ENCODE measurements at regions not wholly inside any gene's neighbourhood (a gene's known extent, or its start where the extent isn't known, plus 50 kb on each side); places are given as distances from the start of the nearest gene placed in this dataset.

- no peaks in the 10 kb centered on the region for H3K9me3 ChIP-seq (ENCODE audit: control insufficient read depth, insufficient read depth, low read length)
- no peaks in the 10 kb centered on the region for H3K9me2 ChIP-seq (replicated peaks; ENCODE audit: control insufficient read depth, low read length)
- no peak overlapping the region for H3K27ac ChIP-seq (ENCODE audit: low read depth, low read length)
- H3K4me1 ChIP-seq (ENCODE audit: control insufficient read depth, low read length) = no peaks in the 10 kb centered on the region
- H3K4me3 ChIP-seq (ENCODE audit: low read length) = no peak overlapping the region
- H3K36me3 ChIP-seq (ENCODE audit: control insufficient read depth, low read length) = no peaks in the 10 kb centered on the region
- no peaks in the 10 kb centered on the region for H3F3A ChIP-seq (ENCODE audit: control insufficient read depth, insufficient read depth)
- H3K4me2 ChIP-seq (ENCODE audit: low read length) = no peak overlapping the region
- H3K79me2 ChIP-seq (ENCODE audit: control insufficient read depth, low read length) = no peaks in the 10 kb centered on the region
- TF ChIP-seq CTCF (IDR thresholded peaks at IDR 0.05; ENCODE audit: low read depth, low read length, poor library complexity, severe bottlenecking) (no peak), EZH2phosphoT487 (IDR thresholded peaks at IDR 0.05; ENCODE audit: borderline replicate concordance, low read length) (no peak)
- H3K27me3 ChIP-seq (ENCODE audit: control insufficient read depth, low read length) = no peaks in the 10 kb centered on the region
- no peaks in the 10 kb centered on the region for H4K20me1 ChIP-seq (ENCODE audit: control insufficient read depth, insufficient read depth, low read depth, low read length)
Measured at GRCh38 chr13:65133094-65133493, 2097.0 kb downstream of the PCDH9 start.

- Histone ChIP-seq H3F3A (ENCODE audit: control insufficient read depth, insufficient read depth) (no peaks in the 10 kb centered on the region), H3K27me3 (ENCODE audit: control insufficient read depth, low read length) (no peaks in the 10 kb centered on the region), H3K4me2 (ENCODE audit: low read length) (no peak overlapping the region), H3K9me2 (replicated peaks; ENCODE audit: control insufficient read depth, low read length) (no peaks in the 10 kb centered on the region), H3K27ac (ENCODE audit: low read depth, low read length) (no peak overlapping the region), H4K20me1 (ENCODE audit: control insufficient read depth, insufficient read depth, low read depth, low read length) (no peaks in the 10 kb centered on the region), H3K36me3 (ENCODE audit: control insufficient read depth, low read length) (no peaks in the 10 kb centered on the region), H3K9me3 (ENCODE audit: control insufficient read depth, insufficient read depth, low read length) (no peaks in the 10 kb centered on the region), H3K4me3 (ENCODE audit: low read length) (no peak overlapping the region), H3K79me2 (ENCODE audit: control insufficient read depth, low read length) (no peaks in the 10 kb centered on the region), H3K4me1 (ENCODE audit: control insufficient read depth, low read length) (no peaks in the 10 kb centered on the region)
- TF ChIP-seq EZH2phosphoT487 (IDR thresholded peaks at IDR 0.05; ENCODE audit: borderline replicate concordance, low read length) (no peak), CTCF (IDR thresholded peaks at IDR 0.05; ENCODE audit: low read depth, low read length, poor library complexity, severe bottlenecking) (no peak)
Measured at GRCh38 chr13:65125236-65125635, 2104.9 kb downstream of the PCDH9 start.

- Histone ChIP-seq H3K9me3 (ENCODE audit: control insufficient read depth, insufficient read depth, low read length) (no peaks in the 10 kb centered on the region), H3K4me3 (ENCODE audit: low read length) (no peak overlapping the region), H3F3A (ENCODE audit: control insufficient read depth, insufficient read depth) (no peaks in the 10 kb centered on the region), H3K9me2 (replicated peaks; ENCODE audit: control insufficient read depth, low read length) (no peaks in the 10 kb centered on the region), H3K27me3 (ENCODE audit: control insufficient read depth, low read length) (no peaks in the 10 kb centered on the region), H3K27ac (ENCODE audit: low read depth, low read length) (no peak overlapping the region), H3K4me2 (ENCODE audit: low read length) (no peak overlapping the region), H3K4me1 (ENCODE audit: control insufficient read depth, low read length) (no peaks in the 10 kb centered on the region), H4K20me1 (ENCODE audit: control insufficient read depth, insufficient read depth, low read depth, low read length) (no peaks in the 10 kb centered on the region), H3K36me3 (ENCODE audit: control insufficient read depth, low read length) (no peaks in the 10 kb centered on the region), H3K79me2 (ENCODE audit: control insufficient read depth, low read length) (no peaks in the 10 kb centered on the region)
- TF ChIP-seq EZH2phosphoT487 (IDR thresholded peaks at IDR 0.05; ENCODE audit: borderline replicate concordance, low read length) (no peak), CTCF (IDR thresholded peaks at IDR 0.05; ENCODE audit: low read depth, low read length, poor library complexity, severe bottlenecking) (no peak)
Measured at GRCh38 chr13:65112531-65112941, 2117.6 kb downstream of the PCDH9 start.

GRCh38 chr13:65112123-65112522 lies 2118.0 kb downstream of the PCDH9 start:
- H3K9me3 ChIP-seq (ENCODE audit: control insufficient read depth, insufficient read depth, low read length) = no peaks in the 10 kb centered on the region
- H3K36me3 ChIP-seq (ENCODE audit: control insufficient read depth, low read length) = no peaks in the 10 kb centered on the region
- no peak overlapping the region for H3K4me2 ChIP-seq (ENCODE audit: low read length)
- H3K27ac ChIP-seq (ENCODE audit: low read depth, low read length) = no peak overlapping the region
- H3K4me3 ChIP-seq (ENCODE audit: low read length) = no peak overlapping the region
- no peaks in the 10 kb centered on the region for H3K4me1 ChIP-seq (ENCODE audit: control insufficient read depth, low read length)
- H3K79me2 ChIP-seq (ENCODE audit: control insufficient read depth, low read length) = no peaks in the 10 kb centered on the region
- H3K27me3 ChIP-seq (ENCODE audit: control insufficient read depth, low read length) = no peaks in the 10 kb centered on the region
- TF ChIP-seq CTCF (IDR thresholded peaks at IDR 0.05; ENCODE audit: low read depth, low read length, poor library complexity, severe bottlenecking) (no peak), EZH2phosphoT487 (IDR thresholded peaks at IDR 0.05; ENCODE audit: borderline replicate concordance, low read length) (no peak)
- no peaks in the 10 kb centered on the region for H4K20me1 ChIP-seq (ENCODE audit: control insufficient read depth, insufficient read depth, low read depth, low read length)
- no peaks in the 10 kb centered on the region for H3K9me2 ChIP-seq (replicated peaks; ENCODE audit: control insufficient read depth, low read length)
- no peaks in the 10 kb centered on the region for H3F3A ChIP-seq (ENCODE audit: control insufficient read depth, insufficient read depth)
